ENCODE measurements at regions not wholly inside any gene's neighbourhood (a gene's known extent, or its start where the extent isn't known, plus 50 kb on each side); places are given as distances from the start of the nearest gene placed in this dataset.
"Not testable (repeated sequence)": the region's sequence is repeated elsewhere in the genome, so short reads cannot be mapped to it uniquely, and the experiment has no call there.

DNA sequence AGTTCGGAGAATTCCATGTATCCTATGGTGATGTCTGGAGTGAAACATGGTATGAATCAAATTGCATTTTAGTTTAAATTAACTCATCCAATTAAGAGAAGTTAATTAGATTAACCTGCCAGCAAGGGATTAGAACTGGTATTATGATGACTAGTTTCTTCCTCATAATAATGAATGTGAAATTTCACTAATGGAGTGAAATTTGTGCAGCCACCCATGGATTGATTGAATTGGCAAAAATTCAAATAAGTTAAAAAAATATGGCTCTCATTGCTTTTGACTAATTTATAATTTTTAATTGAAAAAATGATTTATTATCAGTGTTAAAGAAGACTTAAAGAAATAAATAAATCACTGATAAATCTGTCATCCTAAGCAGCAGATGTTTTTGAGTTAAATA lies 232.0 kb downstream of the KCNRG start:
- no peak overlapping the region for H3K4me3 ChIP-seq (ENCODE audit: low read depth, low read length)
- TF ChIP-seq, protein P1, sequence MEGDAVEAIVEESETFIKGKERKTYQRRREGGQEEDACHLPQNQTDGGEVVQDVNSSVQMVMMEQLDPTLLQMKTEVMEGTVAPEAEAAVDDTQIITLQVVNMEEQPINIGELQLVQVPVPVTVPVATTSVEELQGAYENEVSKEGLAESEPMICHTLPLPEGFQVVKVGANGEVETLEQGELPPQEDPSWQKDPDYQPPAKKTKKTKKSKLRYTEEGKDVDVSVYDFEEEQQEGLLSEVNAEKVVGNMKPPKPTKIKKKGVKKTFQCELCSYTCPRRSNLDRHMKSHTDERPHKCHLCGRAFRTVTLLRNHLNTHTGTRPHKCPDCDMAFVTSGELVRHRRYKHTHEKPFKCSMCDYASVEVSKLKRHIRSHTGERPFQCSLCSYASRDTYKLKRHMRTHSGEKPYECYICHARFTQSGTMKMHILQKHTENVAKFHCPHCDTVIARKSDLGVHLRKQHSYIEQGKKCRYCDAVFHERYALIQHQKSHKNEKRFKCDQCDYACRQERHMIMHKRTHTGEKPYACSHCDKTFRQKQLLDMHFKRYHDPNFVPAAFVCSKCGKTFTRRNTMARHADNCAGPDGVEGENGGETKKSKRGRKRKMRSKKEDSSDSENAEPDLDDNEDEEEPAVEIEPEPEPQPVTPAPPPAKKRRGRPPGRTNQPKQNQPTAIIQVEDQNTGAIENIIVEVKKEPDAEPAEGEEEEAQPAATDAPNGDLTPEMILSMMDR (IDR thresholded peaks at IDR 0.05; ENCODE audit: low read depth, low read length, missing control alignments) = no peak
- no peak for DNase-seq (ENCODE audit: low read depth)
- in situ Hi-C loops (cut with HindIII; ENCODE audit: low sequenced_read_pairs) = no loop called here

DNA sequence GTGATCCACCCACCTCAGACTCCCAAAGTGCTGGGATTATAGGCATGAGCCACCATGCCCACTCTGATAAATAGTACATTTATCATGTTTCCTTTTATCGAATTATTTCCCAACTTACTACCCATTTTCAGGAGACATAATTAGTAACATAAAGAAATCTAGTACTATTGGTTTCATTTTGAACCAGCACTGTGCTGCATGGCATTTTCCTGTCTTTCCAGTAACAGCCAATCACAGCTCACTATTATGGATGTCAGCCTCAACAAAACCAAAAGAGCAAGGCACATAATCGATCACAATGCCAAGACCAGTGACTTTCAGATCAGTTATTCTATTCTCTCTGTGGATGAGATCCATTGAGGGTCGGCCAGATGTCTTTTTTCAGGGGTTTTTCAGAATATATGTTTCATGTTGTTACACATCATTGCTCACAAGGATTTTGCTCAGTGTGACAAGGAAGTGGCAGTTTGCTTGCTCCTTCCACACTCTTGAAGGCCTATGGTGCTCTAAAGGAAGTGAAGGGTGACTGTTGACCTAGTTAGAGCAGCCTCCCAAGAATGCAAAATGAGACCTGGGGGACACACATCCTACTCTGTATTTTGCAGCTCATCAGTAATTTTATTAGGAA lies 233.4 kb downstream of the KCNRG start:
- TF ChIP-seq, protein P1 (IDR thresholded peaks at IDR 0.05; ENCODE audit: low read depth, low read length, missing control alignments) = no peak
- no peak for DNase-seq (ENCODE audit: low read depth)
- H3K4me3 ChIP-seq (ENCODE audit: low read depth, low read length) = no peak overlapping the region
- in situ Hi-C loops (cut with HindIII; ENCODE audit: low sequenced_read_pairs) = no loop called here

DNA sequence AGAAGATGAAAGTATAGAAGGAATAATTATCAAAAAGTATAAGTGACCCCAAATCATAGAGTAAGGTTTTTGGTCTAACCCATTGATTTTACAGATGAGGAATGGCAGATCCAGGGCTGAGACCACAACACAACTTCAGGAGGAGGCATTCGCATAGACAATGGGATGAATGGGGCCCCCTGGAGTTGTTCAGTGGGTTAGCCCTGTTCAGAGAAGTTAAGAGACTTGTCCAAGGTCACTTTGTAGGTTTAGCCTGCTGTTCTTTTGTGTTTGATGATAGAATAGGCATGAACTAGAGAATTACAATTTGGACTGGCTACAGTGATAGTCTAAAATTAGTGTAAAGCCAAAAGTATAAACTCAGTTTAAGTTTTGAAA lies 233.9 kb downstream of the KCNRG start:
- DNase-seq (ENCODE audit: low read depth) = no peak
- TF ChIP-seq, protein P1 (IDR thresholded peaks at IDR 0.05; ENCODE audit: low read depth, low read length, missing control alignments) = no peak
- no peak overlapping the region for H3K4me3 ChIP-seq (ENCODE audit: low read depth, low read length)
- in situ Hi-C loops (cut with HindIII; ENCODE audit: low sequenced_read_pairs) = no loop called here

DNA sequence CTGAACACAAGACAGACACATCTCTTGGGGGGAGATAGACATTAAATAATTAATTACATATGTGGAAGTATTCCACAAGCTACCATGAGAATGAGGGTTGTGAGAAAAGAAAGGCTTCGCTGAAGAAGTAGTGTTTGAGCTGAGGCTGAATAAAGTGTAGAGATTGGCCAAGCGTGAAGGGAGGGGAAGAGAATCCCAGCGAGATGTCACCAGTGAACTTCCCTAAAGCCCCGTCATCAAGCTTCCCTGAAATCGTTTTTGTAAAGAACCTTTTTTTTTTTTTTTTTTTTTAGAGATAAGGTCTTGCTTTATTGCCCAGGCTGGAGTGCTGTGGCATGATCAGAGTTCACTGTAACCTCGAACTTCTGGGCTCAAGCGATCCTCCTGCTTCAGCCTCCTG lies 235.2 kb downstream of the KCNRG start:
- DNase-seq (ENCODE audit: low read depth) = no peak
- no peak overlapping the region for H3K4me3 ChIP-seq (ENCODE audit: low read depth, low read length)
- in situ Hi-C loops (cut with HindIII; ENCODE audit: low sequenced_read_pairs) = no loop called here
- TF ChIP-seq, protein P1 (IDR thresholded peaks at IDR 0.05; ENCODE audit: low read depth, low read length, missing control alignments) = no peak

DNA sequence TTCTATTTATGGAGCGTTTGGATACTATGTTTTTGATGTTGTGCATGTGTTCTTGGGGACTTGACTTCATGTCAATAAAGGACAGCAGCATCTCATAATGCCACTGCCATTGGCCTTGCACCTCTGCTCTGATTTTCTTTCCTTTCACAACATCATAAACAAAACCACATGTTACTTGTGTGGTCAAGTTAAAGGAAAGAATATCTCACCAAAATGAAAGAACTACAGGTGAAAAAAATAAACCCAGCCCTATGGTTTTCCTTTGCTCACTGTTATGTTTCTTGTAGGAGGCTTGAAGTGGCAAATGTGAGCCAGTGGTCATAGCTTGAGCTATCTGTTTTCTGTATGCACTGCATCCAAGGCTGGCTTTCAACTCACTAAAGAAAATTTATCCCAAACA lies 240.4 kb downstream of the KCNRG start:
- TF ChIP-seq, protein P1 (IDR thresholded peaks at IDR 0.05; ENCODE audit: low read depth, low read length, missing control alignments) = no peak
- in situ Hi-C loops (cut with HindIII; ENCODE audit: low sequenced_read_pairs) = no loop called here
- no peak overlapping the region for H3K4me3 ChIP-seq (ENCODE audit: low read depth, low read length)
- no peak for DNase-seq (ENCODE audit: low read depth)

DNA sequence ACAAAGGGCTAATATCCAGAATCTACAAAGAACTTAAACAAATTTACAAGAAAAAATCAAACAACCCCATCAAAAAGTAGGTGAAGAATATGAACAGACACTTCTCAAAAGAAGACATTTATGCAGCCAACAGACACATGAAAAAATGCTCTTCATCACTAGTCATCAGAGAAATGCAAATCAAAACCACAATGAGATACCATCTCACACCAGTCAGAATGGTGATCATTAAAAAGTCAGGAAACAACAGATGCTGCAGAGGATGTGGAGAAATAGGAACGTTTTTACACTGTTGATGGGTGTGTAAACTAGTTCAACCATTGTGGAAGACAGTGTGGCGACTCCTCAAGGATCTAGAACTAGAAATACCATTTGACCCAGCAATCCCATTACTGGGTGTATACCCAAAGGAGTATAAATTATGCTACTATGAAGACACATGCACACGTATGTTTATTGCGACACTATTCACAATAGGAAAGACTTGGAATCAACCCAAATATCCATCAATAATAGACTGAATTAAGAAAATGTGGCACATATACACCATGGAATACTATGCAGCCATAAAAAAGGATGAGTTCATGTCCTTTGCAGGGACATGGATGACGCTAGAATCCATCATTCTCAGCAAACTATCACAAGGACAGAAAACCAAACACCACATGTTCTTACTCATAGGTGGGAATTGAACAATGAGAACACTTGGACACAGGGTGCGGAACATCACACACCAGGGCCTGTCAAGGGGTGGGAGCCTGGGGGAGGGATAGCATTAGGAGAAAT lies 241.5 kb downstream of the KCNRG start:
- DNase-seq (ENCODE audit: low read depth); H3K4me3 ChIP-seq (ENCODE audit: low read depth, low read length); in situ Hi-C loops (cut with HindIII; ENCODE audit: low sequenced_read_pairs): not testable (repeated sequence)

DNA sequence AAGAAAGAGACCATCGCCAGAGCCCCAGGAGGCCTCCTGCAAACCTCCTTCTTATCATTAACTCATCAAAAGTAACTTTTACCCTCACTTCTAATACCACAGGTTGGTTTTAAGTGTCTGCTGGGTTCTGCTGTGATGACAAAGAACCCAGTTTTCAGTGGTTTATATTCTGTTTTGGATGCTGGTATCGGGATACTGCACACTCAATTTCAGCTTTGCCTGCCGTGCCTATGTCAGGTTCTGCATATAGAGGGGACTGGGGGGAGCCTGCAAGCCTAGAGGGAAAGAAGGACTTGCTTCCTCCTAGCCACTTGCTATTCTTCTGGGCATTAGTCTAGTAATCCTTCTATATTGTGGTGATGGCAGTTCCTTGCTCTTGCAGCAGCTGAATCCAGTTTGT lies 242.4 kb downstream of the KCNRG start:
- in situ Hi-C loops (cut with HindIII; ENCODE audit: low sequenced_read_pairs) = no loop called here
- H3K4me3 ChIP-seq (ENCODE audit: low read depth, low read length) = no peak overlapping the region
- TF ChIP-seq, protein P1 (IDR thresholded peaks at IDR 0.05; ENCODE audit: low read depth, low read length, missing control alignments) = no peak
- no peak for DNase-seq (ENCODE audit: low read depth)

Measured in astrocyte of the cerebellum (primary cell).